ENCODE measurements at regions not wholly inside any gene's neighbourhood (a gene's known extent, or its start where the extent isn't known, plus 50 kb on each side); places are given as distances from the start of the nearest gene placed in this dataset.
"Not testable (repeated sequence)": the region's sequence is repeated elsewhere in the genome, so short reads cannot be mapped to it uniquely, and the experiment has no call there.

GRCh38 chr11:130533871-130534270 is 85.4 kb downstream of the ADAMTS15 start:
- H3K4me3 ChIP-seq, result no peak overlapping the region
- TF ChIP-seq CTCF (IDR thresholded peaks at IDR 0.05), result no peak
- H3K27ac ChIP-seq, result no peak overlapping the region
- no peak for DNase-seq (ENCODE audit: low spot score)

- H3K4me3 ChIP-seq, result no peak overlapping the region
- no peak for DNase-seq (ENCODE audit: low spot score)
- TF ChIP-seq CTCF (IDR thresholded peaks at IDR 0.05), result no peak
- H3K27ac ChIP-seq, result no peak overlapping the region
Measured at GRCh38 chr11:130534551-130534950, 86.1 kb downstream of the ADAMTS15 start.

GRCh38 chr11:130535520-130535919 is 87.1 kb downstream of the ADAMTS15 start:
- TF ChIP-seq CTCF (IDR thresholded peaks at IDR 0.05), result no peak
- no peak for DNase-seq (ENCODE audit: low spot score)
- Histone ChIP-seq H3K27ac (no peak overlapping the region), H3K4me3 (no peak overlapping the region)

- TF ChIP-seq CTCF (IDR thresholded peaks at IDR 0.05), result no peak
- no peak for DNase-seq (ENCODE audit: low spot score)
- H3K27ac ChIP-seq, result no peak overlapping the region
Measured at GRCh38 chr11:130536106-130537040, 87.9 kb downstream of the ADAMTS15 start.

GRCh38 chr11:130539680-130540079 is 91.2 kb downstream of the ADAMTS15 start:
- H3K4me3 ChIP-seq; H3K27ac ChIP-seq; DNase-seq (ENCODE audit: low spot score): not testable (repeated sequence)

More at GRCh38 chr11:130536106-130537040, 87.9 kb downstream of the ADAMTS15 start:
- no peak overlapping the region for H3K4me3 ChIP-seq

GRCh38 chr11:130544266-130544665 is 95.8 kb downstream of the ADAMTS15 start:
- Histone ChIP-seq H3K4me3 (no peak overlapping the region), H3K27ac (no peak overlapping the region)
- no peak for TF ChIP-seq CTCF (IDR thresholded peaks at IDR 0.05)
- no peak for DNase-seq (ENCODE audit: low spot score)

GRCh38 chr11:130545449-130546072 is 97.1 kb downstream of the ADAMTS15 start:
- DNase-seq (ENCODE audit: low spot score), result no peak
- no peak for TF ChIP-seq CTCF (IDR thresholded peaks at IDR 0.05)
- no peak overlapping the region for H3K4me3 ChIP-seq
- H3K27ac ChIP-seq, result no peak overlapping the region
